ENCODE measurements at regions not wholly inside any gene's neighbourhood (a gene's known extent, or its start where the extent isn't known, plus 50 kb on each side); places are given as distances from the start of the nearest gene placed in this dataset.

DNA sequence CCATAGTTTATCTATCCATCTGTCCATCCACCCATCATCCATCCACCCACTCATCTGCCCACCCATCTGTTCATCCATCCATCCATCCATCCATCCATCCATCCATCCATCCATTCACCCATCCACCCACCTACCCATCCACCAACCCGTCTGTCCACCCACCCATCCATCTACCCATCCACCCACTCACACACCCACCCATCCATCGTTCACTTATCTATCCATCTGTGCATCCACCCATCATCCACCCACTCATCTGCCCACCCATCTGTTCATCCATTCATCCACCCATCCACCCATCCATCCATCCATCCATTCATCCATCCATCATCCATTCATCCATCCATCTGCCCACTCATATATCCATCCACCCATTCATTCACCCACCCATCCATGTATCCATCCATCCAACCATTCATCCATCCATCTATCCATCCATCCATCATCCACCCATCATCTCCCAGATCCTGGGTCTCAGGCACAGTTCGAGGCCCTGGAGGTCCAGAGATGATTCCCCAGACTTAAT is 88.2 kb upstream of the WNT4 start:
- Histone ChIP-seq H2AFZ (ENCODE audit: insufficient read depth, low read length, poor library complexity) (no peak overlapping the region), H4K91ac (ENCODE audit: low read depth, low read length) (no peak overlapping the region), H3K4me3 (ENCODE audit: low read depth, low read length) (no peak overlapping the region), H3K18ac (ENCODE audit: low read length) (no peak overlapping the region), H3K4me2 (ENCODE audit: low read length) (no peak overlapping the region), H3K9me3 (ENCODE audit: insufficient read depth, low read depth, low read length) (no peaks in the 10 kb centered on the region), H2BK120ac (ENCODE audit: insufficient read depth, low read length, poor library complexity) (no peak overlapping the region), H3K36me3 (ENCODE audit: control insufficient read depth in 1 of 2, insufficient read depth in 2 of 2, low read length in 2 of 2) (no peaks in the 10 kb centered on the region), H4K12ac (ENCODE audit: low read depth, low read length) (no peak overlapping the region), H3K79me1 (ENCODE audit: low read length) (peaks cover 5% of the 10 kb centered on the region), H3K9ac (ENCODE audit: low read length) (no peak overlapping the region), H2BK5ac (ENCODE audit: low read depth, low read length, poor library complexity) (no peak overlapping the region), H2BK12ac (ENCODE audit: low read length) (no peak overlapping the region), H4K8ac (ENCODE audit: low read depth, low read length) (no peak overlapping the region), H3K4ac (ENCODE audit: low read depth, low read length) (no peak overlapping the region), H3K23ac (ENCODE audit: low read length) (no peak overlapping the region), H3K14ac (ENCODE audit: low read length) (no peak overlapping the region), H3K79me2 (ENCODE audit: control insufficient read depth, insufficient read depth, low read length, poor library complexity) (no peaks in the 10 kb centered on the region), H3K27ac (ENCODE audit: low read depth, low read length) (no peak overlapping the region), H3K4me1 (ENCODE audit: control insufficient read depth in 1 of 2, insufficient read depth in 2 of 2, low read length in 2 of 2) (peaks cover 15 to 16% of the 10 kb centered on the region in 2 experiments), H2AK5ac (ENCODE audit: low read length) (no peak overlapping the region), H3K27me3 (ENCODE audit: insufficient read depth, low read length) (no peaks in the 10 kb centered on the region)
- DNase-seq: no peak
- whole genome bisulfite sequencing (ENCODE audit: extremely low coverage, insufficient coverage, insufficient read length): 100% methylated on average over 2 of the region's 3 CpGs

- Histone ChIP-seq H3K9me3 (ENCODE audit: insufficient read depth, low read depth, low read length) (no peaks in the 10 kb centered on the region), H2BK12ac (ENCODE audit: low read length) (no peak overlapping the region), H3K79me1 (ENCODE audit: low read length) (peaks cover 5% of the 10 kb centered on the region), H2AFZ (ENCODE audit: insufficient read depth, low read length, poor library complexity) (no peak overlapping the region), H3K18ac (ENCODE audit: low read length) (no peak overlapping the region), H3K36me3 (ENCODE audit: control insufficient read depth in 1 of 2, insufficient read depth in 2 of 2, low read length in 2 of 2) (no peaks in the 10 kb centered on the region), H4K12ac (ENCODE audit: low read depth, low read length) (no peak overlapping the region), H3K27me3 (ENCODE audit: insufficient read depth, low read length) (no peaks in the 10 kb centered on the region), H3K79me2 (ENCODE audit: control insufficient read depth, insufficient read depth, low read length, poor library complexity) (no peaks in the 10 kb centered on the region), H4K91ac (ENCODE audit: low read depth, low read length) (no peak overlapping the region), H2BK5ac (ENCODE audit: low read depth, low read length, poor library complexity) (no peak overlapping the region), H3K23ac (ENCODE audit: low read length) (no peak overlapping the region), H3K4me3 (ENCODE audit: low read depth, low read length) (no peak overlapping the region), H3K14ac (ENCODE audit: low read length) (no peak overlapping the region), H2BK120ac (ENCODE audit: insufficient read depth, low read length, poor library complexity) (no peak overlapping the region), H2AK5ac (ENCODE audit: low read length) (peak overlapping the region; percentile 23), H3K4me2 (ENCODE audit: low read length) (no peak overlapping the region), H3K9ac (ENCODE audit: low read length) (no peak overlapping the region), H3K4ac (ENCODE audit: low read depth, low read length) (no peak overlapping the region), H4K8ac (ENCODE audit: low read depth, low read length) (no peak overlapping the region), H3K27ac (ENCODE audit: low read depth, low read length) (no peak overlapping the region), H3K4me1 (ENCODE audit: control insufficient read depth in 1 of 2, insufficient read depth in 2 of 2, low read length in 2 of 2) (peaks cover 15 to 16% of the 10 kb centered on the region in 2 experiments)
- WGBS (ENCODE audit: extremely low coverage, insufficient coverage, insufficient read length): no CpG with 5 or more reads among the region's 6 CpGs
- no peak for DNase-seq
These were observed 89.2 kb upstream of the WNT4 start for GRCh38 chr1:22231995-22232690.

- peaks cover 5% of the 10 kb centered on the region for H3K79me1 ChIP-seq (ENCODE audit: low read length)
These were observed 90.3 kb upstream of the WNT4 start for GRCh38 chr1:22233222-22233621.

DNA sequence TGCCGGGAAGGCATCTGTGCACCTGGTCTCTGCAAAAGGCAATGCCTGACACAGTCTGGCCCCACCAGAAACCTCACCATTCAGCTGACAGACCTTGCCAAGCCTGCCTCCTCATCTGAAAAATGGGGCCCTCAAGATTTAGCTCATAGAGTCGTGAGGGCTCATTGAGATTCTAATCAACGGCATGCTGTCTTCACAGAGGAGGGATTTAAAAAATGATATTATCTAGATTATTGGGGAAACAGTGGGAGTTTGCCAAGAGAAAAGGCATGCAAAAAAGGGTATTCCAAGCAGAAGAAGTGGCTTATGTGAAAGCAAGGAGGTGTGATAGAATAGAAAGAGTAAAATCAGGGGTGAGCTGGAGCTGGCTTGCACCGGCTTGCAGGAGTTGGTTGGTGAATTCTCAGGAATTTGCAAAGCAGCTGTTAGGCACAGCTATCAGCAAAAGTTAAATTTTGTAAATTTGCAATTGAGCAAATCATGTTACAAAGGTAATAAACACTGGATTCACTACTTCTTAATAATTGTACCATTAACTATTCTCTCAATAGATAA is 91.7 kb upstream of the WNT4 start:
- Histone ChIP-seq H2BK12ac (ENCODE audit: low read length) (no peak overlapping the region), H4K12ac (ENCODE audit: low read depth, low read length) (no peak overlapping the region), H3K4me3 (ENCODE audit: low read depth, low read length) (no peak overlapping the region), H3K79me1 (ENCODE audit: low read length) (no peaks in the 10 kb centered on the region), H3K4me2 (ENCODE audit: low read length) (no peak overlapping the region), H2AK5ac (ENCODE audit: low read length) (no peak overlapping the region), H3K18ac (ENCODE audit: low read length) (no peak overlapping the region), H3K4me1 (ENCODE audit: control insufficient read depth in 1 of 2, insufficient read depth in 2 of 2, low read length in 2 of 2) (peaks cover 8 to 13% of the 10 kb centered on the region in 2 experiments), H3K79me2 (ENCODE audit: control insufficient read depth, insufficient read depth, low read length, poor library complexity) (no peaks in the 10 kb centered on the region), H4K8ac (ENCODE audit: low read depth, low read length) (no peak overlapping the region), H3K23ac (ENCODE audit: low read length) (no peak overlapping the region), H3K36me3 (ENCODE audit: control insufficient read depth in 1 of 2, insufficient read depth in 2 of 2, low read length in 2 of 2) (no peaks in the 10 kb centered on the region), H4K91ac (ENCODE audit: low read depth, low read length) (no peak overlapping the region), H3K27me3 (ENCODE audit: insufficient read depth, low read length) (no peaks in the 10 kb centered on the region), H3K9ac (ENCODE audit: low read length) (no peak overlapping the region), H3K9me3 (ENCODE audit: insufficient read depth, low read depth, low read length) (no peaks in the 10 kb centered on the region), H2AFZ (ENCODE audit: insufficient read depth, low read length, poor library complexity) (no peak overlapping the region), H2BK120ac (ENCODE audit: insufficient read depth, low read length, poor library complexity) (no peak overlapping the region), H3K4ac (ENCODE audit: low read depth, low read length) (no peak overlapping the region), H3K14ac (ENCODE audit: low read length) (no peak overlapping the region), H3K27ac (ENCODE audit: low read depth, low read length) (no peak overlapping the region), H2BK5ac (ENCODE audit: low read depth, low read length, poor library complexity) (no peak overlapping the region)
- WGBS (ENCODE audit: extremely low coverage, insufficient coverage, insufficient read length): no CpG with 5 or more reads among the region's 4 CpGs
- DNase-seq: no peak

More at GRCh38 chr1:22233222-22233621, 90.3 kb upstream of the WNT4 start:
- Histone ChIP-seq H3K79me2 (ENCODE audit: control insufficient read depth, insufficient read depth, low read length, poor library complexity) (no peaks in the 10 kb centered on the region), H3K4me3 (ENCODE audit: low read depth, low read length) (no peak overlapping the region), H3K4ac (ENCODE audit: low read depth, low read length) (no peak overlapping the region), H3K27me3 (ENCODE audit: insufficient read depth, low read length) (no peaks in the 10 kb centered on the region), H3K36me3 (ENCODE audit: control insufficient read depth in 1 of 2, insufficient read depth in 2 of 2, low read length in 2 of 2) (no peaks in the 10 kb centered on the region), H4K12ac (ENCODE audit: low read depth, low read length) (no peak overlapping the region), H3K9ac (ENCODE audit: low read length) (no peak overlapping the region), H3K4me2 (ENCODE audit: low read length) (no peak overlapping the region), H2BK5ac (ENCODE audit: low read depth, low read length, poor library complexity) (no peak overlapping the region), H2BK12ac (ENCODE audit: low read length) (no peak overlapping the region), H3K27ac (ENCODE audit: low read depth, low read length) (no peak overlapping the region), H2AK5ac (ENCODE audit: low read length) (no peak overlapping the region), H3K18ac (ENCODE audit: low read length) (no peak overlapping the region), H3K23ac (ENCODE audit: low read length) (no peak overlapping the region), H2AFZ (ENCODE audit: insufficient read depth, low read length, poor library complexity) (no peak overlapping the region), H2BK120ac (ENCODE audit: insufficient read depth, low read length, poor library complexity) (no peak overlapping the region), H3K9me3 (ENCODE audit: insufficient read depth, low read depth, low read length) (no peaks in the 10 kb centered on the region), H4K8ac (ENCODE audit: low read depth, low read length) (no peak overlapping the region), H3K4me1 (ENCODE audit: control insufficient read depth in 1 of 2, insufficient read depth in 2 of 2, low read length in 2 of 2) (peaks cover 15 to 16% of the 10 kb centered on the region in 2 experiments), H4K91ac (ENCODE audit: low read depth, low read length) (no peak overlapping the region), H3K14ac (ENCODE audit: low read length) (no peak overlapping the region)
- no peak for DNase-seq
- whole genome bisulfite sequencing (ENCODE audit: extremely low coverage, insufficient coverage, insufficient read length): no CpG with 5 or more reads among the region's 5 CpGs
